ENCODE measurements at regions not wholly inside any gene's neighbourhood (a gene's known extent, or its start where the extent isn't known, plus 50 kb on each side); places are given as distances from the start of the nearest gene placed in this dataset.
"Not testable (repeated sequence)": the region's sequence is repeated elsewhere in the genome, so short reads cannot be mapped to it uniquely, and the experiment has no call there.

DNA sequence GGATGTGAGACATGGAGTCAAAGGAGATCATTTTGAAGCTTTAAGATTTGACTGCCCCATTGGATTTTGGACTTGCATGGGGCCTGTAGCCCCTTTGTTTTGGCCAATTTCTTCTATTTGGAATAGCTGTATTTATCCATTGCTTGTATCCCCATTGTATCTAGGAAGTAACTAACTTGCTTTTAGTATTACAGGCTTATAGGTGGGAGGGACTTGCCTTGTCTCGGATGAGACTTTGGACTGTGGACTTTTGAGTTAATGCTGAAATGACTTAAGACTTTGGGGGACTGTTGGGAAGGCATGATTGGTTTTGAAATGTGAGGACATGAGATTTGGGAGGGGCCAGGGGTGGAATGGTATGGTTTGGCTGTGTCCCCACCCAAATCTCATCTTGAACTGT lies 105.2 kb downstream of the FOXD2 start:
- TF ChIP-seq POLR2A (IDR thresholded peaks at IDR 0.05; ENCODE audit: low read depth, low read length); POLR2AphosphoS5 (IDR thresholded peaks at IDR 0.05; ENCODE audit: low read depth, low read length); PAX5 (IDR thresholded peaks at IDR 0.05; ENCODE audit: insufficient read depth, low read length, severe bottlenecking): not testable (repeated sequence)

Measured in GM12891 (cell line).